OCI-LY3 (cell line): ENCODE measurements at regions not wholly inside any gene's neighbourhood (a gene's known extent, or its start where the extent isn't known, plus 50 kb on each side); places are given as distances from the start of the nearest gene placed in this dataset.

Source experiments
- EZH2phosphoT487 ChIP-seq: fragments of 200-600 bp; shearing (Covaris generic); IDR thresholded peaks from 2 replicates; pipeline ENCODE4 v1.6.1; 2018; ENCODE audit warnings: antibody characterized with exemption, mixed run types, low read depth
- TF ChIP-seq, protein P1 (sequence below): fragments of 200-600, 300-600 bp; sonication (generic); IDR thresholded peaks from 2 replicates; pipeline ENCODE4 v1.5.1; 2014; ENCODE audit warnings: antibody characterized with exemption, low read length, low read depth

- TF ChIP-seq, protein P1, sequence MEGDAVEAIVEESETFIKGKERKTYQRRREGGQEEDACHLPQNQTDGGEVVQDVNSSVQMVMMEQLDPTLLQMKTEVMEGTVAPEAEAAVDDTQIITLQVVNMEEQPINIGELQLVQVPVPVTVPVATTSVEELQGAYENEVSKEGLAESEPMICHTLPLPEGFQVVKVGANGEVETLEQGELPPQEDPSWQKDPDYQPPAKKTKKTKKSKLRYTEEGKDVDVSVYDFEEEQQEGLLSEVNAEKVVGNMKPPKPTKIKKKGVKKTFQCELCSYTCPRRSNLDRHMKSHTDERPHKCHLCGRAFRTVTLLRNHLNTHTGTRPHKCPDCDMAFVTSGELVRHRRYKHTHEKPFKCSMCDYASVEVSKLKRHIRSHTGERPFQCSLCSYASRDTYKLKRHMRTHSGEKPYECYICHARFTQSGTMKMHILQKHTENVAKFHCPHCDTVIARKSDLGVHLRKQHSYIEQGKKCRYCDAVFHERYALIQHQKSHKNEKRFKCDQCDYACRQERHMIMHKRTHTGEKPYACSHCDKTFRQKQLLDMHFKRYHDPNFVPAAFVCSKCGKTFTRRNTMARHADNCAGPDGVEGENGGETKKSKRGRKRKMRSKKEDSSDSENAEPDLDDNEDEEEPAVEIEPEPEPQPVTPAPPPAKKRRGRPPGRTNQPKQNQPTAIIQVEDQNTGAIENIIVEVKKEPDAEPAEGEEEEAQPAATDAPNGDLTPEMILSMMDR, result no peak
- TF ChIP-seq EZH2phosphoT487, result no peak
Observed at GRCh38 chr5:158549311-158549710, 550.4 kb downstream of the EBF1 start.
